Upper lobe of left lung (tissue), 6 donors: ENCODE measurements at regions not wholly inside any gene's neighbourhood (a gene's known extent, or its start where the extent isn't known, plus 50 kb on each side); places are given as distances from the start of the nearest gene placed in this dataset.
"Not testable (repeated sequence)": the region's sequence is repeated elsewhere in the genome, so short reads cannot be mapped to it uniquely, and the experiment has no call there.

ENCODE experiments used
- ATAC-seq, 2 donors: fragments of 200-7000 bp; cut with Tn5 transposase; one replicate each; pipeline ENCODE4 v1.9.1; 2022; ENCODE audit warnings: mild to moderate bottlenecking in 2 of 2, moderate library complexity in 2 of 2; ENCODE audit not compliant: low FRiP score in 2 of 2
- DNase-seq, 2 donors: peaks; one replicate each; pipeline ENCODE4 v3.0.0-alpha.2; 2019 to 2020
- H3K27ac ChIP-seq, 4 donors: fragments of 200-600 bp; sonication (generic); one replicate each; pipeline ENCODE4 v1.5.1; 2016 to 2019
- H3K27me3 ChIP-seq, 4 donors: fragments of 200-600 bp; sonication (generic); one replicate each; pipeline ENCODE4 v1.5.1; 2017 to 2019
- H3K36me3 ChIP-seq, 4 donors: fragments of 200-600 bp; sonication (generic); one replicate each; pipeline ENCODE4 v1.5.1; 2016 to 2019
- H3K4me1 ChIP-seq, 4 donors: fragments of 200-600 bp; sonication (generic); one replicate each; pipeline ENCODE4 v1.5.1; 2018 to 2019
- H3K4me3 ChIP-seq, 4 donors: fragments of 200-600 bp; sonication (generic); one replicate each; pipeline ENCODE4 v1.5.1; 2017 to 2019; ENCODE audit warnings: mild to moderate bottlenecking in 2 of 4, moderate library complexity in 1 of 4
- H3K9me3 ChIP-seq, 4 donors: fragments of 200-600 bp; sonication (generic); one replicate each; pipeline ENCODE4 v1.5.1; 2018 to 2019
- EP300 ChIP-seq, 4 donors: sonication (generic); formaldehyde crosslinking; IDR thresholded peaks; one replicate each; pipeline ENCODE4 v1.5.1; 2017; ENCODE audit warnings: antibody characterized with exemption in 4 of 4, control low read depth in 2 of 4
- POLR2A ChIP-seq, 4 donors: fragments of 450-650 bp; IDR thresholded peaks; one replicate each; pipeline ENCODE4 v1.5.1; 2016 to 2017; ENCODE audit warnings: antibody characterized with exemption in 4 of 4, mild to moderate bottlenecking in 2 of 4
- POLR2AphosphoS5 ChIP-seq, 2 donors: sonication (generic); formaldehyde crosslinking; IDR thresholded peaks; one replicate each; pipeline ENCODE4 v1.5.1; 2017; ENCODE audit warnings: antibody characterized with exemption in 2 of 2
- WGBS, 2 donors: methylation state at CpG; one replicate each; pipeline ENCODE4 v1.1.5; 2017 to 2018; 5-methylcytosine and 5-hydroxymethylcytosine counted together
- TF ChIP-seq, protein P1 (sequence below), 6 experiments: fragments of 450-650 bp in 4 of 6; fragments of 200-600 bp in 2 of 6; sonication (generic) in 2 of 6; IDR thresholded peaks; one replicate each; pipeline ENCODE4 v1.5.1; 2016 to 2019; ENCODE audit warnings: antibody characterized with exemption in 6 of 6
- donor health status: DM: no; HTN: no; CAD: no; lungs with moderate emphysema.
- donor health status: DM: no; HTN: yes; CAD: no; lungs with severe emphysema.

DNA sequence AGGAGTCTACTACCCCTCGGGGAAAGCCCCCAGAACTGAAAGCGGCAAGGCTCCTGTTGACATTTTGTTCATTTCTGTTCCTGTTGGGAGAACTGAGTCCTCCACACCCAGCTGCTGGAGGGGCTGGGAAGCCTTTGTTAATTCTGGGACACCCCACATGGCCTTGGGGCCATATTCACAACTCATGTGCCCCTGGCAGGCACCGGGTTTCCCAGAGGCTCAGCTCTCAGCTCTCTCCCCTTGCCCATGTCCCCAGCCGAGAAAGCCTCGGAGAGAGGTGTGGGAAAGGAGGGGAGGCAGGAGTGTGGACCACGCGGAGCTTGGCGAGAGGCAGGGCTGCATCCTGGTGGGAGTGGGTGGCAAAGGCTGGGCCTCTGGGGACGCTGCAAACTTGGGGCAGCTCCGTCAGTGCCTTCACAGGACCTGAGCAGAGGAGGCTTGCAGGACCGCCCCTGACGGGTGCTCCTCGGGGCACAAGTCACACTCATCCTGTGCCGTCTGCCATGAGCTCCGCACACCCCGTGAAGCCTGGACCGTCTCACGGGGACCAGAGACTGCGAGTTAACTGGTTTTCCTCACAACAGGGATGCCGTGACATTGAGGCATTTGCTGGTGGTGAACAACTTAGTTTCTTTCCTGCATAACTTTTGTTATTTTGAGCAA, 140.9 kb downstream of the DNAJB6 start:
- no peak for ATAC-seq
- H3K27me3 ChIP-seq: no peaks in the 10 kb centered on the region
- no peak for DNase-seq
- H3K4me1 ChIP-seq: no peaks in the 10 kb centered on the region
- peaks cover 6 to 10% (median 8%) of the 10 kb centered on the region in 4 donors for H3K9me3 ChIP-seq
- no peak overlapping the region for H3K27ac ChIP-seq
- H3K36me3 ChIP-seq: no peaks in the 10 kb centered on the region
- 61 to 72% methylated on average over 15 to 19 of the region's 20 CpGs for WGBS, 2 donors
- TF ChIP-seq EP300 (IDR thresholded peaks at IDR 0.05): no peak
- TF ChIP-seq, protein P1, sequence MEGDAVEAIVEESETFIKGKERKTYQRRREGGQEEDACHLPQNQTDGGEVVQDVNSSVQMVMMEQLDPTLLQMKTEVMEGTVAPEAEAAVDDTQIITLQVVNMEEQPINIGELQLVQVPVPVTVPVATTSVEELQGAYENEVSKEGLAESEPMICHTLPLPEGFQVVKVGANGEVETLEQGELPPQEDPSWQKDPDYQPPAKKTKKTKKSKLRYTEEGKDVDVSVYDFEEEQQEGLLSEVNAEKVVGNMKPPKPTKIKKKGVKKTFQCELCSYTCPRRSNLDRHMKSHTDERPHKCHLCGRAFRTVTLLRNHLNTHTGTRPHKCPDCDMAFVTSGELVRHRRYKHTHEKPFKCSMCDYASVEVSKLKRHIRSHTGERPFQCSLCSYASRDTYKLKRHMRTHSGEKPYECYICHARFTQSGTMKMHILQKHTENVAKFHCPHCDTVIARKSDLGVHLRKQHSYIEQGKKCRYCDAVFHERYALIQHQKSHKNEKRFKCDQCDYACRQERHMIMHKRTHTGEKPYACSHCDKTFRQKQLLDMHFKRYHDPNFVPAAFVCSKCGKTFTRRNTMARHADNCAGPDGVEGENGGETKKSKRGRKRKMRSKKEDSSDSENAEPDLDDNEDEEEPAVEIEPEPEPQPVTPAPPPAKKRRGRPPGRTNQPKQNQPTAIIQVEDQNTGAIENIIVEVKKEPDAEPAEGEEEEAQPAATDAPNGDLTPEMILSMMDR (IDR thresholded peaks at IDR 0.05): no peak
- no peak for TF ChIP-seq POLR2AphosphoS5 (IDR thresholded peaks at IDR 0.05)
- TF ChIP-seq POLR2A (IDR thresholded peaks at IDR 0.05): no peak
- no peak overlapping the region for H3K4me3 ChIP-seq

DNA sequence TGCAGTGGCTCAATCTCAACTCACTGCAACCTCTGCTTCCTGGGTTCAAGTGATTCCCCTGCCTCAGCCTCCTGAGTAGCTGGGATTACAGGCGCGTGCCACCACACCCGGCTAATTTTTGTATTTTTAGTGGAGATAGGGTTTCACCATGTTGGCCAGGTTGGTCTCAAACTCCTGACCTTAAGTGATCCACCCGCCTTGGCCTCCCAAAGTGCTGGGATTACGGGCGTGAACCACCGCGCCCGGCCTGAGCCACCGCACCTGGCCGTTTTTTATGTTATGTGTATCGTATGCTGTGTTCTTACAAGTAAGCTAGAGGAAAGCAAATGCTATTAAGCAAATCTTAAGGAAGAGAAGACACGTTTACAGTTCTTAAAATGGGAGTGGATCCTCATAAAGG, 141.8 kb downstream of the DNAJB6 start:
- DNase-seq, ATAC-seq: not testable (repeated sequence)

DNA sequence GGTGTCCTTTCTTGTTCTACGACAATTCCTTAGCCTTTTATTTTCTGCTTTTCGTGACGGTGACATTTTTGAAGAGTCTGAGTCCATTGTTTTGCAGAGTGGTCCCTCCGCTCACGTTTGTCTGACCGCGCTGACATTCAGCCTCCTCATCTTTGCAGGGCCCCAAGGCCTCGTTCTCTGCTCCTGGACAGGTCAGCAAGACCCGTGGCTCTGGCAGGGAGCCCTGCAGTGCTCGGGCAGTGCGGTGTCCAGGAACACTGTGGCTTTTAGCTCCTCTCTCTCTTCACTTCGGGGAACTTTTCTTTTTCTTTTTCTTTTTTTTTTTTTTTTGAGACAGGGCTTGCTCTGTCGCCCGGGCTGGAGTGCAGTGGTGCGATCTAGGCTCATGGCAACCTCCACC, 142.5 kb downstream of the DNAJB6 start:
- Histone ChIP-seq H3K4me1 (no peaks in the 10 kb centered on the region), H3K36me3 (no peaks in the 10 kb centered on the region), H3K27ac (no peak overlapping the region), H3K27me3 (no peaks in the 10 kb centered on the region), H3K9me3 (no peaks in the 10 kb centered on the region), H3K4me3 (no peak overlapping the region)
- DNase-seq: no peak
- no peak for ATAC-seq
- TF ChIP-seq POLR2AphosphoS5 (IDR thresholded peaks at IDR 0.05) (no peak), EP300 (IDR thresholded peaks at IDR 0.05) (no peak), POLR2A (IDR thresholded peaks at IDR 0.05) (no peak)
- TF ChIP-seq, protein P1 (IDR thresholded peaks at IDR 0.05): no peak
- 80 to 83% methylated on average over 15 of the region's 15 CpGs for WGBS, 2 donors

More for the DNA sequence above, 141.8 kb downstream of the DNAJB6 start:
- H3K27ac ChIP-seq, H3K36me3 ChIP-seq, H3K4me1 ChIP-seq, H3K4me3 ChIP-seq, H3K27me3 ChIP-seq, H3K9me3 ChIP-seq: not testable (repeated sequence)
- WGBS, 2 donors: 82 to 91% methylated on average over 13 of the region's 13 CpGs

DNA sequence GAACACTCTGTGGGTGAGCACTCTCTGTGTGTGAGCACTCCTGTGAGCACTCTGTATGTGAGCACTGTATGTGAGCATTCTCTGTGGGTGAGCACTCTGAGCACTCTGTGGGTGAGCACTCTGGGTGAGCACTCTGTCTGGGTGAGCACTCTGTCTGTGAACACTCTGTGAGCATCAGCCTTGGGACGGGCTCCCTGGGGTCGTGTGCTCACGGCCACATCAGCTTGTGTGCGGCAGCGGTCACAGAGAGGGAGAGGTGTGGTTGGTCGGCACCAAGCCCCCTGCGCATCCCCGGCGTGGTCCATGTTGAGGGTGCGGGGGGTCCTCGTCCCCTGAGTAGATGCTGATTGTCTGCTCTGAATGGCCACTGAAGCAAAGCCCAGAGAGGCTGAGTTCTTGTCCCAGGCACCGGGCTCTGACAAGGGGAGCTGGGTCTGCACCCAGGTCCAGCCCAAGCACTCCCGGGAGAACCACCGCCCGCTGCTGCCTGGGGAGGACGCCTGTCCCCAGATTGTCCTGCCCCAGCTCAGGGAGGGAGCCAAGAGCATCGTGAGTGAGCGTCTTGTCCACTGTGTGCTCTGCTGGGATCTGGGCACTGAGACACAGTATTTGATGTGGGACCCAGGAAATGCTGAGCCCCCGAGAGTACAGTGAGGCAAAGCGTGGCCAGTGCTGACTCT, 143.7 kb downstream of the DNAJB6 start:
- 66 to 76% methylated on average over 6 to 14 of the region's 20 CpGs for WGBS, 2 donors

DNA sequence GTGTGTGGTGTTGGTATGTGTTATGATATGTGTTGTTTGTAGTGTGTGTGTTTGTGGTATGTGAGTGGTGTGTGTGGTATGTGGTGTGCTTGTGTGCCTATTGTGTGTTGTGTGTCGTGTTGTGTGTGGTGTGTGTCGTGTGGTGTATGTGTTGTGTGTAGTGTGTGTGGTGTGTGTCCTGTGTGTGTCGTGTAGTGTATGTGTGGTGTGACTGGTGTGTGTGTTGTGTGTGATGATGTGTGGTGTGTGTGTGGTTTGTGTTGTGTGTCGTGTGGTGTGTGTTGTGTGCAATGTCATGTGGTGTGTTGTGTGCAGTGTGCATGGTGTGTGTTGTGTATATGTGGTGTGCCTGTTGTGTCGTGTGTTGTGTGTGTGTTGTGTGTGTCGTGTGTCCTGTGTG, 144.6 kb downstream of the DNAJB6 start:
- DNase-seq: no peak
- Histone ChIP-seq H3K27me3 (no peaks in the 10 kb centered on the region), H3K27ac (no peak overlapping the region), H3K4me1 (no peaks in the 10 kb centered on the region), H3K9me3 (no peaks in the 10 kb centered on the region), H3K4me3 (no peak overlapping the region), H3K36me3 (no peaks in the 10 kb centered on the region)
- TF ChIP-seq, protein P1 (IDR thresholded peaks at IDR 0.05): no peak
- no peak for TF ChIP-seq EP300 (IDR thresholded peaks at IDR 0.05)
- no peak for TF ChIP-seq POLR2A (IDR thresholded peaks at IDR 0.05)
- no peak for TF ChIP-seq POLR2AphosphoS5 (IDR thresholded peaks at IDR 0.05)
- ATAC-seq: no peak
- 88 to 90% methylated on average over 6 of the region's 6 CpGs for WGBS, 2 donors

More for the DNA sequence above, 143.7 kb downstream of the DNAJB6 start:
- H3K36me3 ChIP-seq: no peaks in the 10 kb centered on the region
- no peak for DNase-seq
- H3K9me3 ChIP-seq: no peaks in the 10 kb centered on the region
- no peak overlapping the region for H3K4me3 ChIP-seq
- ATAC-seq: no peak
- H3K27ac ChIP-seq: no peak overlapping the region
- no peaks in the 10 kb centered on the region for H3K4me1 ChIP-seq
- H3K27me3 ChIP-seq: no peaks in the 10 kb centered on the region
- TF ChIP-seq POLR2AphosphoS5 (IDR thresholded peaks at IDR 0.05) (no peak), EP300 (IDR thresholded peaks at IDR 0.05) (no peak), POLR2A (IDR thresholded peaks at IDR 0.05) (no peak)
- TF ChIP-seq, protein P1 (IDR thresholded peaks at IDR 0.05): no peak
